ENCODE measurements at regions not wholly inside any gene's neighbourhood (a gene's known extent, or its start where the extent isn't known, plus 50 kb on each side); places are given as distances from the start of the nearest gene placed in this dataset.

- no peak for TF ChIP-seq POLR2A (IDR thresholded peaks at IDR 0.05)
- no peak for TF ChIP-seq CTCF (IDR thresholded peaks at IDR 0.05)
Measured at GRCh38 chr2:143875295-143876233, 644.4 kb downstream of the ZEB2 start.

All from Peyer's patch (tissue), 4 donors.